ENCODE measurements at regions not wholly inside any gene's neighbourhood (a gene's known extent, or its start where the extent isn't known, plus 50 kb on each side); places are given as distances from the start of the nearest gene placed in this dataset.

- TF ChIP-seq CTCF (optimal IDR thresholded peaks at IDR 0.05 in 1 of 3, IDR thresholded peaks at IDR 0.05 in 1 of 3, conservative IDR thresholded peaks at IDR 0.05 in 1 of 3; ENCODE audit: extremely low read depth in 1 of 3, insufficient read depth in 2 of 3, low read length in 3 of 3) = no peak
- TF ChIP-seq EZH2 (IDR thresholded peaks at IDR 0.05; ENCODE audit: low read length) = no peak
Observed at GRCh38 chr1:164949771-164950471, 390.9 kb downstream of the PBX1 start.

Data from keratinocyte (primary cell).